Activated CD4-positive, alpha-beta T cell treated with anti-CD3 and anti-CD28 coated beads, Interleukin-2, Interleukin-4, amounts not matched to agents 100 ng/mL and 50 ng/mL, durations not matched to agents 16 hours and 8 hours (primary cell): ENCODE measurements at regions not wholly inside any gene's neighbourhood (a gene's known extent, or its start where the extent isn't known, plus 50 kb on each side); places are given as distances from the start of the nearest gene placed in this dataset.

ENCODE experiments used
- DNase-seq: peaks from one replicate; pipeline ENCODE4 v3.0.0-alpha.2; 2020; ENCODE audit warnings: low spot score

DNA sequence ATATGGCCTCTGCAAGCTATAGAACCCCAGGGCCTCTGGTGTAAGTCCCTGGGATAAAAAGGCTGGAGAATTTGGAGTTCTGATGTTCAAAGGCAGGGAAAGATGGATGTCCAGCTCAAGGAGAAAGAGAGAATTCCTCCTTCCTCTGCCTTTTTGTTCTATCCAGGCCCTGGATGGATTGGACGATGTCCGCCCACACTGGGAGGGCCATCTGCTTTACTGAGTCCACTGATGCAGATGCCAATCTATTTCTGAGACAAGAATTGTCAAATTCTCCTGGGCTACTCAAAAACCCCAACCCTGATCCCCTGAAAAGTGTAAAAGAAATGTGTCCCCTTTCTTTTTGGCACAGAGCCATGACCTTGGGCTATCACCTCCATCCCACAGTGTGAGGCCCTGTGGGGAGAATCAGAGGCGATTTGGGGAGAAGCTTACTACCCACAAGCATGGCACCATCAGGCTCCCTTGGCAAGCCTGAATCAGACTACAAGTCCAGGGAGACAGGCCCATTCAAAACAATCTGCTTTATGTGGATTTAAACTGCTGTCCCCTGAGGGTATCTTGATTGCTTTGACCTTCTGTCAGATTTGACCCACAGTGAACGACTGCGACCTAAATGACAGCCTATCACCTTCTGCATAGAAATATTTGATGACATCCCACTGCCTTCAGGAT lies 334.0 kb downstream of the NUAK1 start:
- no peak for DNase-seq

DNA sequence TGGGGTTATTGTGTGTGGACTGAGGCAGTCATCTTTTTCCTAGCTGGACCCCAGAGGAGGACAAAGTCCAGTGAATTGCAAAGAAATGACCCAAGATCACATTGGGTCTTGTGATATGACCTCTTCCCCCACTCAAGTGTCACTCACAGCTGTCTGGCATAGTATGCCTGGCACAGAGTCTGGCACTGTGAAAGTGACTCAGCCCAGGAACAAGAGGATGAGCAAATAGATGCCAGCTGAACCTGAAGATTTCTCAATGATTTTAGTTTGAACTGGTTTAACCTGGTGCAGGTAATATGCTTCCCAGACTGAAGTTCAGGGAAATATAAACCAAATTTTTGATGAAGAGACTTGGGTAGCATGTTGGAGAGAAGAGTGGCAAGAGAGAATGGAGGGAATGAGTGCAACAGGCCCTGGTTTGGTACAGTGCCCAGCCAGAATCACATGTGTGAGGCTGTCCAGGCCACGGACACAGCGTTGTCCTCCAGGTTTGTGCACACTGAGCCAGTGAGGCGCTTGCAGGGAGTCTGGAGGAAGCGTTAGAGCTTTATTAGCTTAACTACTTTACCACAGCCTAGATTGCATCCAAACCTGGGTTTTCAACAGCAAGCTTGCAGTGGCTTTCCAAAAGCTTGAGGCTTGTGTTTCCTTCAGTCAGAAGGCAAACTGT lies 332.9 kb downstream of the NUAK1 start:
- no peak for DNase-seq

GRCh38 chr12:105806400-105806770 lies 332.4 kb downstream of the NUAK1 start:
- DNase-seq: no peak

- no peak for DNase-seq
Measured at GRCh38 chr12:105812366-105812765, 326.4 kb downstream of the NUAK1 start.

- no peak for DNase-seq
Measured at GRCh38 chr12:105813201-105813600, 325.6 kb downstream of the NUAK1 start.

DNA sequence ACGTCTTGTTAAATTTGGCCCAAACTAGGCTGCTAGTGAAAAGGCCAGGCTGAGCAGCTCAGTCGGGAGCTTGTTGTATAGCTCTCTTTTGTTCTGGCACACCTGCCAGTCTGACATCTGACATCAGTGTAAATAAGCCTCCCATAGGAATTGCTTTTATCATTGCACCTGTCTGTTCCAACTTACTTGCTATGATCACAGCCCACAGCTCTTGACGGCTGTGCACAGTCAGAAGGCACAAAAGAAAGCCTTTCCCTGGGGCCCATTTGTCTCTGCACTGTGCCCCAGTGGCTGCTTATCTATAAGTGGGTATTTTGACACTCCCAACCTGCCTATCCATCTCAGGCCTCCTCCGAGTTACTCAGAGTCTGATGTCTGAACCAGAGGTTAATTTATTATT lies 324.5 kb downstream of the NUAK1 start:
- DNase-seq: no peak

DNA sequence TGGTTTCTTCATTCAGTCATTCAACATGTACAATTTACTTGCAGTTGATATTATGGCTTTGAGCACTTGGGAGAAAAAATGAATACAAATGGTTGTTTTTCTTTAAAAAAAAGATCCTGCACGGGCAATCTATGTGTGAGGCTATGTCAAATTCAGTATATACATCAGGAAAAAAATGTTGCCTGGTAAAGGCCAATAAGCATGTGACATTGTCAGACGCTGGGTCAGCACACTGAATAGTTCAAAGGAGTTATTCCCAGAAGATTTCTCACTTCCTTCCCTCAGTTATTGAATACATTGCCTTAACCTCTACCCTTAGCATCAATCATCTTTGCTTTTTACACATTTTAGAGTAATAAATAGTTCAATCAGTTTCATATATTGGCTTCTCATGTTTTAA lies 319.2 kb downstream of the NUAK1 start:
- DNase-seq: no peak

DNA sequence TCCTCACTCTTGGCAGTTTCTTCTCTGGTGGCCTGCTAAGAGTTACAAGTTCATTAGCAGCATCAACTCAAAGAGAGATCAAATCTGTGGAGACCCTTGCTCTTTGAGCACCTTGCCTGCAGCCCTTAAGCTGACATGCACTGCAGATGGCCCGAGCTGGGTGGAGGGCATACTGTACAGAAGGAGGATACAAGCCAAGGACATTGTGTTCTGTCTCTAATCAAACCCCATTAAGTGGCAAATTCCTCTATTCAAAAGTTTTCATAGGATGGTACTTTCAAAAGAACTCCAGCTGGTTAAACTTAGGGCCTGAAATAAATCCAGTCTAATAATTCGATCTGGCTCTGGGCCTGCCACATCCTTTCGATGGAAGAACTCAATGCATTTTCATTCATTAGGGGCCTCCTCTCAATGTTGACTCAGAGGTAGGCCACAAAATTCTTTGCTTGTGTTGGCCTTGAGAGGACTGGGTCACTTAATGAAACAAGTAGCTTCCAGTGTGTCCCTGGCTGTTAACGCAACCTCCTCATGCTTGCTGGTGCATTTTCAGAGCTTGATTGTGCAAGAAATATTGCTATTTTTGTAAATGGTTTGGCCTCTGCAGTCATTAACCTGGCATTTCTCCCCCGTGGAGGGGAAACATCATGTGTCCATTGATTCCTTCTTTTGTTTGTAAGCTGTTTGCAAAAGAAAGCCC lies 318.2 kb downstream of the NUAK1 start:
- DNase-seq: no peak

GRCh38 chr12:105822131-105823105 lies 316.3 kb downstream of the NUAK1 start:
- DNase-seq: no peak

DNA sequence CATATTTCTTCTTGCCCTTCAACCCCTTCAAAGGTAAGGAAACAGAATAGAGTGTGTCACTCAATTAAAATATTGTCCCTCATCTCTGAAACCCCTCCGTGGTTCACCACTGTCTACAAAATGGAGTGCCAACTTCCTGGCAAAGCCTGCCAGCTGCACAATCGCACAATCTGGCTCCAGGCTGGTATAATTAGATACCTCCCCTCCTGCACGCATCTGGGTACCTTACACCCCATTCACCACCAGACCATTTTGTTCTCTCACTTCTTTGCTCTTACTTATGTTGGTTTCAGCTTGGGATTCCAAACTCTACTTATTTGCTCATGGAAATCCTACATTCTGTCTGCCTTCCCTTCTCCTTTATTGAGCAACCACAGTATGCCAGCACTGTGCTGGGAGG lies 314.9 kb downstream of the NUAK1 start:
- no peak for DNase-seq

GRCh38 chr12:105825141-105825540 lies 313.6 kb downstream of the NUAK1 start:
- no peak for DNase-seq

GRCh38 chr12:105831372-105831771 lies 307.4 kb downstream of the NUAK1 start:
- no peak for DNase-seq

DNA sequence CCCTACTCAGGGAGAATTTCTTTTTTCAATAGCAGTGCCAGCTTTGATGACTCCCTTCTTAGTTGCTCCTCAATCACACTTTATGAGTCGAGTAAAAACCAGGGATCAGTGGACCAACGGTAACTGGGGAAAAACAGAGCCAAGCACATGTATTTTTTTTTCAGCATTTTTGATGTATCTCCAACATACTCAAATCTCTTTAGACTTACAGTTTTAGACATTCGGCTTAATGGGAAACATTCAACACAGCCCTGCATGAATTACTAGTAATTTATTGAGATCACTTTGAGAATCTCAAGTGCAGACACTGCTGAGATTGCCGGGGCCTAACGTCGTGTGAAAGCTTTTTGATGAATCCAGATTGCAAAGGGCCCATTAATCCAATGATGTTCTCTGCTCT lies 306.7 kb downstream of the NUAK1 start:
- DNase-seq: no peak

- DNase-seq: no peak
Measured at GRCh38 chr12:105832806-105833205, 305.9 kb downstream of the NUAK1 start.

DNA sequence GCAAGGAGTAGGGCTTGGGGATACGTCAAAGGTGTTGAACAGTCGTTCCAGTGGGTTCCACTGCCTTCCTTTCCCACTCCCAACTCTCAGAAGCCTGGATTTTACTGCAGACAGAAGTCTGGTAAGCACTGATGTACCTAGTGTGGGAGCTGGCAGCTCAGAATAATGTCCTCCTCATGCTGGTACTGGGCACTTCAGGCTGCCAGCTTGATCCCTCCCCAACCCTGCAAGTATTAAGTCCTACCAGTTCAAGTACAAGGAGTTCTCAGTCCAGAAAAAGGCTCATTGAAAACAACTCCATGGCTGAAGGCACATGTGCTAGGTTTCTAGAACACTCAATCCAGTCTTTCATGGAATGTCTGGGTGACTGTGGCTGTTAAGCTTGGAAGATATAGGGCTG lies 304.3 kb downstream of the NUAK1 start:
- no peak for DNase-seq

- no peak for DNase-seq
Measured at GRCh38 chr12:105835580-105836241, 303.0 kb downstream of the NUAK1 start.

DNA sequence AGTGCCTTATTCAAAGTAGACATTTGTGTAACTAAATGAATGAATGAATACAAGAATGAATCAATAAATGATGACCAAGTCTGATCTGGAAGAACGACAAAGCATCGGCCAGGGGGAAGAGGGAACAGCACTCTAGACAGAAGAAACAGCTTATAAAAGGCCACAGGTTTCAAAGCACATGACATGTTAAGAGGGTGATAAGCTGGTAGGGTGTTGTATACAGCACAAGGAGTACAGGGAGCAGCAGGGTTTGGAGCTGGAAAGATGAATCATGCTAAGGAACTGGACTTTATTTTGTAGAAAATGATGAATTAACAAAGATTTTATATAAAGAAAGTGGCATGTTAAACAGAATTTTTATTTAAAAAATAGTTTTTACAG lies 302.5 kb downstream of the NUAK1 start:
- no peak for DNase-seq

DNA sequence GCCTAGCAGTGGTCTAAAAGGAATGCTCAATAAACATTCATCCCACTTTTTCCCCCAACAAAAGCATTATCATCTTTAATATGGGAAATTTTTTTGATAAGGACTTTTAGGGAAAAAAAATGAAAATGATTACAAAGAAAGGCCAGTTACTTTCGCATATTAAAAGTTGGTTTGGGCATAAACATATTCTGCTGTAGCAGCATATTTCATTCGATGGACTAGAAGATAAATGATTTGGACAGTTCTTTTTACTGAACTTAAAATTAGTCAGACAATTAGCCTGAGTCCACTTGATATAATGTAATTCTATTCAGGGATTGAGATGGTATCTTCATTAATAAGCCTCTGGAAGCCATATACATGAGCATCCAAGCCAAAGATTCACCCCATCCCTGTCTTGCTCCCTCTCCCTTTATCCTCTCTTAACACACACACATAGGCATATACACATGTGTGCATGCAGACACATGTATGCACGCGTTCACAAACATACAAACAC lies 299.1 kb downstream of the NUAK1 start:
- DNase-seq: no peak

DNA sequence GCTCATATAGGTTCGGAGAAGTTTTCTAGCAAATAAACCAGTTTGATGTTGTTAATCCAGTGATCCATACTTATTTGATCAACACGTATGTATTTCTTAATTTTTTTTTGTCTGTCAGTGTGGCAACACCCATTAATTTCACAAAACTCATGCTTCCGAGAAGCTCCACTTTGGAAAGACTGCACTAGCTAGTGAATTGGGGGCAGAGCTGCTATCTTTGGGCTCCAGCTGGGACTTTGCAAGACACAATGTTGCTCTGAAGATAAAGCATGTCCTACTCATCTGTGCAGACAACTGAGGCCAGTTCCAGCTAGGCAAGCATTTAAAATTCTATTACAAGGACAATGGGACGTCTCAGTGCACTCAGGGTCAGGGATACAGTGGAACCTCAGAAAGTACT lies 298.4 kb downstream of the NUAK1 start:
- DNase-seq: no peak

DNA sequence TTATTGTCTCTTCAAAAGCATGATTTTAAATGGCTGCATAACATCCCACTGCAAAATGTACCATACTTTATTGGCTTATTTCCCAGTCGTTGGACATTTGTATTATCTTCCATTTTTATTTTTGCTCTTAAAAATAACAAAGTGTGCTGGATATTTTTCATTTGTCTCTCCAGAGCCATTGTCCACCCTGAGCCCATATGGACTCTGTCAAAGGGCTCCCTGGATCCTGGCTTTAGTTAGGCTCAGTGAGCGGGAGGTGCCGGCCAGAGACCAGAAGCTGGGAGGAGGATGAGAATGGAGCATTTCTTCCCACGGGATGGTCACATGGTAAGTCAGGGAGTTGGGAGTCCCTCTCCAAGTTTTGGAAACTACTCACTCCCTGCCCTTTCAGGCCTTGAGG lies 296.9 kb downstream of the NUAK1 start:
- no peak for DNase-seq

DNA sequence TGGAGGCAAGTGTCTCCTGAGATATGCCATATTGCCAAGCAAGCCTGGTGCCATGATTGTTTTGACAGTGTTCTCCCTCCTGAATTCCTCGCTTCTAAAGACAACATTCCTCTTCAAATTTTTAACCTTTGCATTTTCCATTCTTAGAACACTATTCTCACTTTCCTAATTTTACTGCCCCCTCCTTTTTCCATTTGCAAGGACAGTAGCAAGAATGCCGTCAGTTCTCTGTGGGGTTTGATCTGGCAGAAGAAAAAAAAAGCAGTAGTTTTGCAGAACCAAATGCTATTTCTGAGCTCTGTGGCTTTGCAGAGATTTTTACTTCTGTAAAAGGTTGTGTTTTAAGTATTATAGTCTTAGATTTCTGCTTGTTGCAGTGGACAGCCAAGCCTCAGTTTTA lies 295.2 kb downstream of the NUAK1 start:
- DNase-seq: no peak
